ENCODE measurements at regions not wholly inside any gene's neighbourhood (a gene's known extent, or its start where the extent isn't known, plus 50 kb on each side); places are given as distances from the start of the nearest gene placed in this dataset.
"Not testable (repeated sequence)": the region's sequence is repeated elsewhere in the genome, so short reads cannot be mapped to it uniquely, and the experiment has no call there.

DNA sequence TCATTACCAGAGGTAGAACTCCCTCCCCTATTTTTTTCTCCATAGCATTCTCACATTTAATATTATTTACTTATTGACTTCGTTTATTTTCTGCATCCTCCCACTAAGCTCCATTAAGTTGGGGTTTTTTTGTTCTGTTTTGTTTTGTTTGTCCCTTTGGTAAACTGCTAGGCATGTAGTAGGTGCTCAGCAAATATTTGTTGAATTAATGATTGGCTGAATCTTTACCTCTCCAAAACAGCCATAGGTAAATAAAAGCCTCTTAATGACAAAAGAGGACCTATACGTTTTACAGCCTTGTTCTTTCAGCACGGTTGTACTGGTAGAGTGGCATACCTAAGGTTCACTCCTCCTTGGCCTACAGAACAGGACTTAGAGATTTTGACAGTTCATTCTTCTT, 52.0 kb downstream of the PRORP start:
- DNase-seq, result no peak

DNA sequence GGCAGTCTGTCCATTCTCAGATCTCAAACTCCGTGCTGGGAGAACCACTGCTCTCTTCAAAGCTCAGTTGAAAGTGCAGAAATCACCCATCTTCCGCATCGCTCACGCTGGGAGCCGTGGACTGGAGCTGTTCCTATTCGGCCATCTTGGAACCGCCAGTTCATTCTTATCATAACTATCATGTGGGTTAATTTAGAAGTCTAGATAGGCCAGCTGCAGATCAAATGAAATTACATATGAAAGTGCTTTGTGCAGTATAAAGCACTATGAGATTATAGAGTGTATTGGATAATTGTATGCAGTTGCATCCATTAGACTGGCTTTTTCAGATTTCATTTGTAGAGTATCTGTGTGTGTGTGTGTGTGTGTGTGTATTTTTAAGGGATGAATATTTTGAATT, 57.8 kb downstream of the PRORP start:
- DNase-seq, result no peak

DNA sequence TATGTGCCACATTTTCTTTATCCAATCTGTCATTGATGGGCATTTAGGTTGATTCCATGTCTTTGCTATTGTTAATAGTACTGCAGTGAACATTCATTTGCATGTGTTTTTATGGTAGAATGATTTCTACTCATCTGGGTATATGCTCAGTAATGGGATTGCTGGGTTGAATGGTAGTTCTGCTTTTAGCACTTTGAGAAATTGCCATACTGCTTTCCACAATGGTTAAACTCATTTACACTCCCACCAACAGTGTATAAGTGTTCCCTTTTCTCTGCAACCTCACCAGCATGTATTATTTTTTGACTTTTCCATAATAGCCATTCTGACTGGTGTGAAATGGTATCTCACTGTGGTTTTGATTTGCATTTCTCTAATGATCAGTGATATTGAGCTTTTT, 62.5 kb downstream of the PRORP start:
- not testable (repeated sequence) for DNase-seq

DNA sequence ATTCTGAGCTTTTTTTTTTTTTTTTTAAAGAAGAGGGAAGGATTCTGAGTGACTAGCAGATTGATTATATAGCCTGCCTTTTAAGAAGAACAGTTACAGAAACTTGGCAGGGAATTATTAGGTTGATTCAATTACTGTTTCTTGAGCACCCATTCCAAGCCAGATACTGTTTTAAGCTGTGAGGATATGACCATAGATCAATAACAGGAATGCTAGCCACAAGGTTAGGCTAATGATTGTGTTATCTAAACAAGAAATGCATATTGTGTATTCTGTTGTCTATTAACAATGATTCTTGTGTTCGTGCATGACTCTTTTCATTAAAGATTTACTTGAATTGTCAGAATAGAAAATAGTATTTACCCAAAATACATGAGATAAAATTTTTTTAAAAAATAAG, 67.1 kb downstream of the PRORP start:
- no peak for DNase-seq

DNA sequence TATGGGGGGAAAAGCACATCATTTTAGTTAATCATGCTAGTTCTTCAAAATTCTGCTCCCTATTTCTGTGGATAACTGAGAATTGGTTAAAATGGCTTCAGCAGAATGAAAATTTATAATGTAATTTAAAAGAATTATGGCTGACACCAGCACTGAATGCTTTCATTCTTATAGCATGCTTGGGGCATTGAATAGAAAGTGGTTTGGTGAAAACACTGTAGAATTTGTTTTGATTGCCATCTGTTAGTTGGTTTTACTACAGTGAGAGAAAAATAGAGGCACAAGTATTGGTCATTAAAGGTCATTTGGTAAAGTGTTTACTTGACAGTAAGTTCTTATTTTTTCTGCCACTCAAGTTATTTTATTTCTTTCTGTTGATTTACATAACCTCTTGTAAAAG, 70.8 kb downstream of the PRORP start:
- DNase-seq, result no peak

DNA sequence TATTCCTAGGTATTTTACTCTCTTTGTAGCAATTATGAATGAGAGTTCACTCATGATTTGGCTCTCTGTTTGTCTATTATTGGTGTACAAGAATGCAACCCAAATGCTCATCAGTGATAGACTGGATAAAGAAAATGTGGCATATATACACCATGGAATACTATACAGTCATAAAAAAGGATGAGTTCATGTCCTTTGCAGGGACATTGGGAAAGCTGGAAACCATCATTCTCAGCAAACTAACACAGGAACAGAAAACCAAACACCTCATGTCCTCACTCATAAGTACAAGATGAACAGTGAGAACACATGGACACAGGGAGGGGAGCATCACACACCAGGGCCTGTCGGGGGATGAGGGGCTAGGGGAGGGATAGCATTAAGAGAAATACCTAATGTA, 71.8 kb downstream of the PRORP start:
- DNase-seq, result not testable (repeated sequence)

DNA sequence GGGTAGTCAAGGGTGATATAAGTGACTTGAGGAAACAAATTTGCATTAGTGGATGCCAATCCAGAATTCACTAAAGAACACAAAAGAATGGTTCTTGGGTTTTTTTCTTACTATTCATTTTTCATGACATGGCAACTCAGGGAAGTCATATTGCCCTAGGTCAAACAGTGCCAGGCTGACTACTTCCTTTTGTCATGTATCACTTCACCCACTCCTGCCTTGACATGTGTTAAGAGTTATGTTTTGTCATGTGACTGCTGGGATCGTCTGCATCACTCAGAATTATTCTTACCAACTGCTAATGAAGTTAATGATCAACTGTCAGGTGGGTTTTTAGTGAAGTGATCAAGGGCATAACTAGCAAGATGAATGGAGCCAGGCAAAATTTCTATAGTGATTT, 74.2 kb downstream of the PRORP start:
- no peak for DNase-seq

DNA sequence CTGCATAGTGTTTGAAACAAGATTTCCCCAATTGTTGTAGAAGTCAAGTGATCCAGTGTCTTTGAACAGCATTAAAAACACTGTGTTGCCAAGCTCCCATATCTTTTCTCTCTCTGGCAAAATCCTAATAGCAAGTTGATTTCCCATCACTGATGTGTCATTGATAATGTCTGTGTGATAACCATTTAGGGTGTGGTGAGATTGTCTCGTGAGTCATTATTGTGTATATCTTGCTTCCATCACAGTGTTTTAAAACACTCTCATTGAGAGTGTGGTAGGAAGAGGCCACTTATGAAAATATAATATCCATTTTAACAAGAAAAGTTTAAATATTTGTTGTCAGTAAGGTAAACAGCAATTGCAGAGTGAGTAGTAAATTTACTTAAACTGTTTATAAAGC, 74.7 kb downstream of the PRORP start:
- no peak for DNase-seq

DNA sequence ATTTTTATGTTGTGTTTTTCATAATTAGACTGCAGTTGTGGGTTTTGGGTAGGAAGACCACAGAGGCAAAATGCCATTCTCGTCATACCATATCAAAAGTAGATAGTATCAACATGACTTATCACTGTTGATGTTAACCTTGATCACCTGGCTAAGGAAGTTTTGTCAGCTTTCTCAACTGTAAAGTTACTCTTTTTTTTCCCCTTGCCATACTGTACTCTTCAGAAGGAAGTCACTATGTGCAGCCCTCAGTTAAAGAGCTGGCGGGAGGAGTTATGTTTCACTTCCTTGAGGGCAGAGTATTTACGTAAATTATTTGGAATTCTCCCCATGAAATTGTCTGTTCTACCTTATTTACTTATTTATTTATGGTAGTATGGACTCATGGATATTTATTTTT, 78.7 kb downstream of the PRORP start:
- no peak for DNase-seq

DNA sequence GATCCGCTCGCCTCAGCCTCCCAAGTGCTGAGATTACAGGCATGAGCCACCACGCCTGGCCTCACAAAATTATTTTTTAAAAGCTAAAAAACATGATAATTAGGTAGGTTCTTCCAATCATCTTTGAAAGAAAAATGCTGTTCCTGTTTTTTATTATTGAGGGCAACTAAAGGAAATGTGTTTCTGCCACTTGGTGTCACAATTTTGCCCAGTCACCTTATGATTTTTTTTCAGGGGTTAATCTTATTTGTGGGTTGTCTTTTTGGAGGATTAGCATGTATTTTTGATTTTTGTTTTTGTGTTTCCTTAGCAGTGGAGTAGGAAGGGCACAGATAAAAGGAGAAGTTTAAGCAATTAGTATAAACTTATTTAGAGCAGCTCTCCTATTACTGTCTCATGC, 79.8 kb downstream of the PRORP start:
- DNase-seq, result no peak

DNA sequence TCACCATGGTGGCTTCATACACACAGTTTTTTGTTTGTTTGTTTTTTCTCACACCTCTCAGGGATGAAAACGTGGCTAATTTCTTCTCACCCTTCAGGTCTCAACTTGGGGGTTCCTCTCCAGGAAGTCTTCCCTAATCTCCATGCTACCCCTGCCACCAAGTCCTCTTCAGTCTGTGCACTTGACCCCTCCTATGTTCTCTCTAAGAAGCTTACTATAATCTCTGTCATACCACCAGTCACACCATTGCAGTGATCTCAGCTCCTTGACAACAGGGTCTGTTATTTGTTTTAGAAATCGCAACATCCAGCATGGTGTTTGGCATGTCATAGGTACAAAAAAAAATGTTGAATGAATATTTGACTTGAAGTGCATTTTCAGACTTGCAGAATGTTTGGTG, 83.4 kb downstream of the PRORP start:
- DNase-seq, result no peak

DNA sequence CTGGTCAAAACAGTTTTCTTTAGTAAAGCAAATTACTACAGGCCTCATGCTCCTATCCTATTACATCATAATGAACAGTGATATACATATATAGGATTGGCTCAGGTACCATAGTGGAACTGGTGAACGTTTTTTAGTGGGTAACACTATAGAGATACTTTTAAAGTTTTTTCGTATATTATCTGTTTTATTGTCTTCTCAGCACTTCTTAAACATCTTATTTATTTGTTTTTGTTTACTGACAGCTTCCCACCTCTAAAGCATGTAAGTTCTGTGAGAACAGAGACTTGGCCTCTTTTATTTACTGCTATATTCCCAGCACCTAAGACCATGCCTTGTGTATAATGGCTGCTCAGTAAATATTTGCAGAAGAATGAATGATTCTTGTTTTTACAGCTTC, 81.1 kb upstream of the PSMA6 start:
- no peak for DNase-seq

DNA sequence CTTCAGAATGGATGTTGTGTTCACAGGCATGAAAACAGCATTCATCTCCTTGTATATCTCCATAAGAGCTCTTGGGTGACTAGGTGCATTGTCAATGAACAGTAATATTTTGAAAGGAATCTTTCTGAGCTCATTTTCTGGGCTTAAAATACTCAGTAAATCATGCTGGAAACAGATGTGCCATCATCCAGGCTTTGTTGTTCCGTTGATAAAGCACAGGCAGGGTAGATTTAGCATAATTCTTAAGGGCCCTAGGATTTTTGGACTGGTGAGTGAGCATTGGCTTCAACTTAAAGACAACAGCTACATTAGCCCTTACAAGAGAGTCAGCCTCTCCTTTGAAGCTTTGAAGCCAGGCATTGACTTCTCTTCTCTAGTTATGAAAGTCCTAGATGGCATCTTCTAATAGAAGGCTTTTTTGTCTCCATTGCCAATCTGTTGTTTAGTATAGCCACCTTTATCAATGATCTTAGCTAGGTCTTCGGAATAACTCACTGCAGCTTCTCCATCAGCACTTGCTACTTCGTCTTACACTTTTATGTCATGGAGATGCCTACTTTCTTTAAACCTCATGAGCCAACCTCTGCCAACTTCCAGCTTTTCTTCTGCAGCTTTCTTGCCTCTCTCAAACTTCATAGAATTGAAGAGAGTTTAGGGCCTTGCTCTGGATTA, 79.6 kb upstream of the PSMA6 start:
- DNase-seq, result no peak

DNA sequence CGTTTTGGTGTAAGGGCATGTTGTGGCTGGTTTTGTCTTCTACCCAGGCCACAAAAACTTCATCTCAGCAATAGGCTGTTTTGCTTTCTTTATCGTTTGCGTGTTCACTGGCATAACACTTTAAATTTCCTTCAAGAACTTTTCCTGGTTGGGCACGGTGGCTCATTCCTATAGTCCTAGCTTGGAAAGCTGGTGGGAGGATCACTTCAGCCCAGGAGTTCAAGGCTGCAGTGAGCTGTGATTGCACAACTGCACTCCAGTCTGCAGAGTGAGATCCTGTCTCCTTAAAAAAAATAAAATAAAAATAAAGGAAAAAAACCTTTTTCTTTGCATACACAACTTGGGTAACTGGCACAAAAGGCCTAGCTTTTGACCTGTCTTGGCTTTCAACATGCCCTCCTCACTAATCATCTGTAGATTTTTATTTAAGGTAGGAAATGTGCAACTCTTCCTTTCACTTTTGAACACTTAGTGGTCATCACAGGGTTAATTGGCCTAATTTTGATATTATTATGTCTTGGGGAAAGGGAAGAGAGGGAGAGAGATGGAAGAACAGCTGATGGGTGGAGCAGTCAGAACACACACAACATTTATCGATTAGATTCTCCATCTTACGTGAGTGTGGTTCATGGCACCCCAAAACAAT, 78.9 kb upstream of the PSMA6 start:
- DNase-seq, result no peak

DNA sequence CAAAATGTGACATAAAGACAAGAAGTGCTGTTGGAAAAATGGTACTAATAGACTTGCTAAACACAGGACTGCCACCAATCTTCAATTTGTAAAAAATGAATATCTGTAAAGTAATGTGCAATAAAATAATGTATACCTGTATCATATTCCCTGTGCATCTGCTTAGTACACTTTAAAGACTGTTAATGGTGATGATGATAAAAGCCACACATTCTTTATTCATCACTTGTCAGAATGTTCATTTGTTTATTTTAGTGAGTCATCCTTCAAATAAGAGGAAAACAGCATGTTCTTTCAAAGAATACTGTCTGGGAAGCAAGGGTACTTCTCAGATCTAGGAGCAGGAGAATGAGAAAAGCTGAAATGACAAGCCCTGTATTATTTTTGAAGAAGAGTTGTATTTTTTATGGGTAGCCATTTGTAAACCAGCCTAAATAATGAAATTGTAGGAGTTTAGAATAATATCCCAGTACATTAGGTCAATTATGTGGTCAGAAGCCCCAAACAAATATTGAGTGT, 78.3 kb upstream of the PSMA6 start:
- DNase-seq, result no peak

DNA sequence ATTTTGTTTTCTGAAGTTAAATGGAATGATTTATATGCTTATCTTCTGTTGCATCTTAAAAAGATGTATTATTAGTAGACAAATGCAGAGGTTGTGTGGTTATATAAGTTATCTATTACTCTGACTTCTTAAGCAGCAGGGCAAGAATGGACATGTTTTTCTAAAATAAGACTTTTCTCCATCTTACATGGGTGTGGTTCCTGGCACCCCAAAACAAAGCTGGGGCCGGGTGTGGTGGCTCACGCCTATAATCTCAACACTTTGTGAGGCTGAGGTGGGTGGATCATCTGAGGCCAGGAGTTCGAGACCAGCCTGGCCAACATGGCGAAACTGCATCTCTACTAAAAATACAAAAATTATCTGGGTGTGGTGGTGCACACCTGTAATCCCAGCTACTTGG, 77.8 kb upstream of the PSMA6 start:
- not testable (repeated sequence) for DNase-seq

DNA sequence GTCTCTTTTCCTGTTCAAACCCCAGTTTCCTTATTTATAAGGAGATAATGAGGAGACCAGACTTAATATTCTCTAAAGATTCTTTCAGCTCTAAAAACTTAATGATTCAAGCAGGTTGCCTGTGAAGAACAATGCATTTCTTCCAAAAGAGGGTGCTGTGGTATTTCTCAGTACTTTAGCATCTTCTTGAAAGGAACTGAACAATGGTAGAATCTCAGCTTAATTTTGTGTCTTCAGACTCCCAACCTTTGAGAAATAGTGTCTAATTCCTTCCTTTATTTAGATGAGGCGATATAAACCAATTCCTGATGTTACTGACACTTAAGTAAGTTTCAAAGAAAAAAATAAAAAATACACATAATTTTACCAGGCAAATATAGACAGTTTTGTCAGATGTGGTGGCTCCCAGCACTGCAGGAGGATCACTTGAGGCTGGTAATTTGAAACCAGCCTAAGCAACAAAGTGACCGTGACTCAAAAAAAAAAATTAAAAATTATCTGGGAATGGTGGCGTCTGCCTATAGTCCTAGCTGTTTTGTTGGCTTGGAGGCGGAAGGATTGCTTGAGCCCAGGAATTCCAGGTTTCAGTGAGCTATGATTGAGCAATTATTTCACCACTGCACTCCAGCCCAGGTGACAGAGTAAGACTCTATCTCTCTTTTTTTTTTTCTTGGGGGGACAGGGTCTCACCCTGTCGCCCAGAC, 76.9 kb upstream of the PSMA6 start:
- peak; percentile 24 for DNase-seq

DNA sequence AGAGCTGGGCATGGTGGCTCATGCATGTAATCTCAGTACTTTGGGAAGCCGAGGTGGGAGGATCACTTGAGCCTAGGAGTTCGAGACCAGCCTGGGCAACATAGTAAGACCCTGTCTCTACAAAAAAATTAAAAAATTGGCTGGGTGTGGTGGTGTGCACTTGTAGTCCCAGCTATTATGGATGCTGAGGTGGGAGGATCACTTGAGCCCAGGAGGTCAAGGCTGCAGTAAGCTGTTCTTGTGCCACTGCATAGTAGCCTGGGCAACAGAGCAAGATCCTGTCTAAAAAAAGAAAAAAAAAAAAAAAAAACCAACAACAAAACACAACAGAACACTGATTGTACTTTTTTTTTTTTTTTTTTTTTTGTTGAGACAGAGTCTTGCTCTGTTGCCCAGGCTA, 74.0 kb upstream of the PSMA6 start:
- DNase-seq, result not testable (repeated sequence)

DNA sequence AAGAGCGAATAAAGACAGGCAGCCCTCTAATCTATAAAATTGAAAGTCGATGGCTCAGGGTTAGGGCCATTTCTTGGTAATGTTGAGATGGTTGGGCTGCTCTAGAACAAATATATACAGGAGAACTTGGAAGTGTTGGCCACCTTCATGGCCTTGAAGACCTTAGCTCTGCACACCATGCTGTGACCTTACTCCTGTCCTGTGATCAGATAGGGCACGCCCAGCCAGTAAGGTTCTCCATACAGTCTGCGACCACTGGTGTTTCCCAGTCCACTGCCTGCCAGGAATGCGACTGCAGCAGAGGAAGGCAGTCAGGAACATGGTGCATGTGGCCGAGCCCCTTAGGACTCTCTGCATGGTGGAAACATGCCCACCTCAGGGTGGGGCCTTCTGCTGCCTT, 73.2 kb upstream of the PSMA6 start:
- no peak for DNase-seq

DNA sequence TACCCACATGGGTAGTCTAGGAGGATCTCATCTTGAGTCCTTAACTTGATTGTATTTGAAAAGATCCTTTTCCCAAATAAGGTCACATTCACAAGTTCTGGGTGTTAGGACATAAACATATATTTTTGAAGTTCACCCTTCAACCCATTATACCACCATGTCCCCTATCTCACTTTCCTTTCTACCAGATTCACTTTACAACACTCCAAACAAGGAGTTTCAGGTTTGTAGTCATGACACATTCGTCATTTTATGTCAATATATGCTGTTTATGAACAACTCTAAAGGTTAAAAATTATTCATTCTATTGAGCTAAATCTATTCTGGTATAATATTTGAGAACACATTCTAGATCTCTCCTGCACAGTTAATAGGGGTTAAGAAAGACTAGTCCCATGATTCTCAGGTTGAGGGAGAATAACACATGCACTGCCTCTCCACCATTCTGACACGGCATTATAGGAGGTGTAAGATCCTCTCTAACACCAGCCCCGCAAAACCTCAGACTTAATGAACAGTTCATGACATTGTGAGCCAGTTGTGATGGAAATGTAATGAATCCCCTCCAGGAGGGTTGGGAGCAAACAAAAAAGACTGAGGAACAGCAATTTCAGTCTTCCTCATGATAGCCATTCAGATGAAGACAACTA, 72.0 kb upstream of the PSMA6 start:
- DNase-seq, result no peak

DNA sequence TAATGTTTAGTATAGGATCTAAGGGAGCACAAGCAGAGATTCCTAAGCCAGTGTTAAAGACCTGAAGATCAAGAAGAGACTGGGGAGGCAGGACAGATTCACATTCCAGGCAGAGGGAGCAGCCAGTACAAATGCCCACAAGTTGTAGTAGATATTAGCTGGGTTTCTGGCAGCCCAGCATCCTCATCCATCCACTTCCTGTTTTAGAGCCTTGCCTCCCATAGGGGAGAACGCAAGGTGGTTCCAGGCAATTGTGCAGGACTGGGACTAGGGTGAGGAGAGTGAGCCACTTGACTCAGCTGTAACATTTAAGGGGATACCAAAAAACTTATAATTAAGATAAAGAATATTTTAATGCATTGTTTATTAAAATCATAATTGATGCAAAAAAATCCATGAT, 71.3 kb upstream of the PSMA6 start:
- DNase-seq, result no peak

DNA sequence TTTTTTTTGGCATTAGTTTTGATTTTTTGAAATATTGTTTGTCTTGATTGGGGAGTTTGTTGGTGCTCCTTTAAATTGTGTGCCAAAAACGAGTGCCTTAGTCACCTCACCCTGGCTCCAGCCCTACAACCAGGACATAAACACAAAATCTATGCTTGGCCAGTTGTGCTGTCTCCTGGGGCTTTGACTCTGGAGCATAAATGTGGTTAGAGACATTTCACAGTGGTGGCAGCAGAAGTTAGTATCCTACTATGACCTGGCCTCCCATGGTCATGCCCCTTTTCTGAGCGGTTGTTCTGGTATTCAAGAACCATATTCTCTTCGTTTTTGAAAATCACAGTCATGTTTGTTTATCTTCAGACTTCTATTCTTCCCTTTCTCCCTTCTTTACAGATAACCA, 70.7 kb upstream of the PSMA6 start:
- no peak for DNase-seq

DNA sequence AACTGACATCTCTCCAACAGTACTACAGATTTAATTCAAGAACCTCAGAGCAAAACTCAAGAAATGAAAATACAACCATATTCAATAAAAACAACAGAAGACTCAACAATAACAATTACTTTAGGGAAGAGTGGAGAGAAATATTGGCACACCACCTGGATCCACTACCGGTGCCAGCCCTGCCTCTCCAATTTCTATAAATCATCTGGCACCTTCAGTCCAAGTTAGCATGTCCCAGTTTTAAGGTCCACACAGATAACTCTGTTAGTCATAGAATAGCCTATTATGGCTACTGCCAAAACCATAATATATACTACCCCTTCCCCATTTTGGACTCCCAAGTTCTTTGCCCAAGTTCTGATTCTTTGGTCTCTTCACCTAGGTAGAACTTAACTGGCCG, 69.9 kb upstream of the PSMA6 start:
- no peak for DNase-seq
